HG03159 (cell line): ENCODE measurements at regions not wholly inside any gene's neighbourhood (a gene's known extent, or its start where the extent isn't known, plus 50 kb on each side); places are given as distances from the start of the nearest gene placed in this dataset.

Experiments used
- ATAC-seq: cut with Tn5 transposase; IDR thresholded peaks from one replicate; pipeline ENCODE4 v1.9.1; 2021; ENCODE audit warnings: mild to moderate bottlenecking, moderate library complexity; ENCODE audit not compliant: unreplicated experiment

- no peak for ATAC-seq
These were observed 249.4 kb upstream of the SOX11 start for GRCh38 chr2:5442736-5443135.

- no peak for ATAC-seq
These were observed 248.0 kb upstream of the SOX11 start for GRCh38 chr2:5444168-5444567.

- no peak for ATAC-seq
These were observed 247.3 kb upstream of the SOX11 start for GRCh38 chr2:5444854-5445253.

- no peak for ATAC-seq
These were observed 242.3 kb upstream of the SOX11 start for GRCh38 chr2:5449867-5450266.

GRCh38 chr2:5453220-5454050, 238.7 kb upstream of the SOX11 start:
- no peak for ATAC-seq

- ATAC-seq = no peak
These were observed 238.2 kb upstream of the SOX11 start for GRCh38 chr2:5454051-5454390.

- no peak for ATAC-seq
These were observed 233.1 kb upstream of the SOX11 start for GRCh38 chr2:5459041-5459440.

GRCh38 chr2:5464657-5465056, 227.5 kb upstream of the SOX11 start:
- no peak for ATAC-seq

GRCh38 chr2:5465859-5466258, 226.3 kb upstream of the SOX11 start:
- ATAC-seq = no peak

GRCh38 chr2:5467178-5467905, 224.8 kb upstream of the SOX11 start:
- ATAC-seq = no peak

GRCh38 chr2:5472673-5473072, 219.5 kb upstream of the SOX11 start:
- no peak for ATAC-seq

GRCh38 chr2:5473635-5474034, 218.5 kb upstream of the SOX11 start:
- ATAC-seq = no peak

- no peak for ATAC-seq
These were observed 217.5 kb upstream of the SOX11 start for GRCh38 chr2:5474716-5475115.

GRCh38 chr2:5479265-5479928, 212.8 kb upstream of the SOX11 start:
- no peak for ATAC-seq

- no peak for ATAC-seq
These were observed 209.3 kb upstream of the SOX11 start for GRCh38 chr2:5482929-5483331.

- no peak for ATAC-seq
These were observed 207.3 kb upstream of the SOX11 start for GRCh38 chr2:5484868-5485267.

- no peak for ATAC-seq
These were observed 200.7 kb upstream of the SOX11 start for GRCh38 chr2:5491523-5491922.

- ATAC-seq = no peak
These were observed 198.9 kb upstream of the SOX11 start for GRCh38 chr2:5493256-5493655.

GRCh38 chr2:5494212-5494611, 198.0 kb upstream of the SOX11 start:
- ATAC-seq = no peak

- no peak for ATAC-seq
These were observed 196.6 kb upstream of the SOX11 start for GRCh38 chr2:5495586-5495985.

- no peak for ATAC-seq
These were observed 194.3 kb upstream of the SOX11 start for GRCh38 chr2:5497874-5498273.

- ATAC-seq = no peak
These were observed 190.4 kb upstream of the SOX11 start for GRCh38 chr2:5501807-5502206.
